SU-DHL-6 (cell line): ENCODE measurements at regions not wholly inside any gene's neighbourhood (a gene's known extent, or its start where the extent isn't known, plus 50 kb on each side); places are given as distances from the start of the nearest gene placed in this dataset.

Source experiments
- H2AFZ ChIP-seq: fragments of 200-600 bp; sonication (generic); 2 replicates; pipeline ENCODE4 v1.6.1; 2014; ENCODE audit warnings: low read depth, mild to moderate bottlenecking, moderate library complexity, mixed read lengths, antibody characterized with exemption, low read length; ENCODE audit not compliant: severe bottlenecking
- H3F3A ChIP-seq: fragments of 200-600 bp; shearing (Covaris generic); 2 replicates; pipeline ENCODE4 v1.6.0; 2016; ENCODE audit warnings: antibody characterized with exemption, mild to moderate bottlenecking; ENCODE audit not compliant: insufficient read depth
- H3K27ac ChIP-seq: fragments of 200-600 bp; sonication (generic); 2 replicates; pipeline ENCODE4 v1.5.1; 2016; ENCODE audit warnings: low read depth, mild to moderate bottlenecking, low read length, moderate library complexity, mixed read lengths
- H3K27me3 ChIP-seq: fragments of 200-600 bp; sonication (generic), shearing (Covaris generic); 2 replicates; pipeline ENCODE4 v1.6.0; 2014; ENCODE audit warnings: mild to moderate bottlenecking, low read length
- H3K36me3 ChIP-seq: fragments of 200-600 bp; sonication (generic); 2 replicates; pipeline ENCODE4 v1.6.1; 2014; ENCODE audit warnings: mild to moderate bottlenecking, low read length, mixed read lengths
- H3K4me2 ChIP-seq: fragments of 300-600, 200-600 bp; shearing (Covaris generic), sonication (generic); 2 replicates; pipeline ENCODE4 v1.6.0; 2014; ENCODE audit warnings: low read length, low read depth, mild to moderate bottlenecking; ENCODE audit not compliant: poor library complexity, severe bottlenecking
- H3K4me3 ChIP-seq: fragments of 200-600 bp; sonication (generic); 2 replicates; pipeline ENCODE4 v1.5.1; 2014; ENCODE audit warnings: antibody characterized with exemption, low read length, mild to moderate bottlenecking, mixed read lengths; ENCODE audit not compliant: insufficient read depth, poor library complexity, severe bottlenecking
- H3K79me2 ChIP-seq: fragments of 200-600 bp; sonication (generic); 2 replicates; pipeline ENCODE4 v1.6.1; 2014; ENCODE audit warnings: mild to moderate bottlenecking, low read length, moderate library complexity; ENCODE audit not compliant: insufficient read depth
- H3K9ac ChIP-seq: fragments of 200-600 bp; sonication (generic); 2 replicates; pipeline ENCODE4 v1.7.0; 2014; ENCODE audit warnings: mild to moderate bottlenecking, low read length
- H3K9me2 ChIP-seq: fragments of 200-600 bp; sonication (generic); replicated peaks from 2 replicates; pipeline ENCODE4 v1.6.1; 2014; ENCODE audit warnings: low read length; ENCODE audit not compliant: insufficient read depth
- H3K9me3 ChIP-seq: fragments of 200-600 bp; sonication (generic); 2 replicates; pipeline ENCODE4 v1.6.1; 2014; ENCODE audit warnings: low read length, mixed read lengths; ENCODE audit not compliant: insufficient read depth
- H4K20me1 ChIP-seq: fragments of 200-600 bp; sonication (generic); 2 replicates; pipeline ENCODE4 v1.6.1; 2014; ENCODE audit warnings: low read depth, mild to moderate bottlenecking, antibody characterized with exemption, low read length, moderate library complexity, mixed read lengths
- EZH2phosphoT487 ChIP-seq: fragments of 200-600 bp; sonication (generic), shearing (Covaris generic); conservative IDR thresholded peaks from 2 replicates; pipeline ENCODE4 v1.6.1; 2018; ENCODE audit warnings: mild to moderate bottlenecking, antibody characterized with exemption, low read length, moderate library complexity, mixed read lengths
- TF ChIP-seq, protein P1 (sequence below): fragments of 200-600 bp; sonication (generic); IDR thresholded peaks from one replicate; pipeline ENCODE4 v1.5.1; 2017; ENCODE audit warnings: antibody characterized with exemption, mild to moderate bottlenecking, low read length, moderate library complexity; ENCODE audit not compliant: insufficient read depth, poor library complexity, severe bottlenecking

DNA sequence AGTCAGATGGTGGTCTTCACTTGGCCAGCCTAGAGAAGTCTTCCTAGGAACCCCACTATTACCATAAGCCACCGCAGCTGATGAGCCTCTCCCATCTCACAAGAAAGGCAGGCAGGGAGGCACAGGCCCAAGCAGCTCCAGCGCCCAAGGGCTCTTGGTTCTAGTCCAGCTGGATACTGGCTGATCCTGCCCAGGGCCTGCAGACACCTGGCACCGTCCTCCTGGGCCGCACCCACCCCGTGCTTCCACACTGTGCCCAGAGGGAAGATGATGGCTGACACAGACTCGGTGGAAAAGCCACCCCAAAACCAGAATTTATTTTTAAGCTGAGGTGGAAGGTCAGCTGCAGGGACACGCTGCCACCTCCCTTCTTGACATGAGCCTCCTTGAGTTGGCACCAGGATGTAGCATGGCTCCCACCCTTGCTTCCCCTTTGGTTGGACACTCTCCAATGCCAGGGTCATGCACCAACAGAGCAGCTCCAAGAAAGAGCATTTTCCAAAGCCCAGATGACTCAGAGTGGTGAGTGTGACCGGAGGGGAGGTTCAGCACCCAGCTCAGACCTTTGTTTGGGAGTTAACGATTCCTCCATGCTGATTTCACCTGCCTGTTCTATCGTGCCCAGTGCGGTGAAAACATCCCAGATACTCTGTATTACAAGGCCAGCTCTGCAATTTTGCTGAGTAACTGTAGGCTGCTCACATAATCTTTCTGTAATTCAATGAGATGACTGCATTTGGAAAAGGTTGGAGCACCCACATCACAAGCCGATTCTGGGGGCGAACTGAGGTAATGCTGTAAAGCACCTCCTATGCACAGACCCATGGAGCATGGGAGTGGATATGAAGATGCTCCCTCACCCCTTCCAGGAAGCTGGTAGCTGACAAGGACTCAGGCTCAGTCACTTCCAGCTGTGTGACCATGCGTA is 63.1 kb upstream of the SLC2A1 start:
- TF ChIP-seq, protein P1, sequence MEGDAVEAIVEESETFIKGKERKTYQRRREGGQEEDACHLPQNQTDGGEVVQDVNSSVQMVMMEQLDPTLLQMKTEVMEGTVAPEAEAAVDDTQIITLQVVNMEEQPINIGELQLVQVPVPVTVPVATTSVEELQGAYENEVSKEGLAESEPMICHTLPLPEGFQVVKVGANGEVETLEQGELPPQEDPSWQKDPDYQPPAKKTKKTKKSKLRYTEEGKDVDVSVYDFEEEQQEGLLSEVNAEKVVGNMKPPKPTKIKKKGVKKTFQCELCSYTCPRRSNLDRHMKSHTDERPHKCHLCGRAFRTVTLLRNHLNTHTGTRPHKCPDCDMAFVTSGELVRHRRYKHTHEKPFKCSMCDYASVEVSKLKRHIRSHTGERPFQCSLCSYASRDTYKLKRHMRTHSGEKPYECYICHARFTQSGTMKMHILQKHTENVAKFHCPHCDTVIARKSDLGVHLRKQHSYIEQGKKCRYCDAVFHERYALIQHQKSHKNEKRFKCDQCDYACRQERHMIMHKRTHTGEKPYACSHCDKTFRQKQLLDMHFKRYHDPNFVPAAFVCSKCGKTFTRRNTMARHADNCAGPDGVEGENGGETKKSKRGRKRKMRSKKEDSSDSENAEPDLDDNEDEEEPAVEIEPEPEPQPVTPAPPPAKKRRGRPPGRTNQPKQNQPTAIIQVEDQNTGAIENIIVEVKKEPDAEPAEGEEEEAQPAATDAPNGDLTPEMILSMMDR = no peak
- TF ChIP-seq EZH2phosphoT487 = no peak
- Histone ChIP-seq H4K20me1 (no peaks in the 10 kb centered on the region), H3K9me2 (no peaks in the 10 kb centered on the region), H3K4me2 (no peak overlapping the region), H3K27me3 (no peaks in the 10 kb centered on the region), H3K9me3 (no peaks in the 10 kb centered on the region), H3K27ac (no peak overlapping the region), H3F3A (no peaks in the 10 kb centered on the region), H3K79me2 (no peaks in the 10 kb centered on the region), H3K4me3 (no peak overlapping the region), H3K36me3 (no peaks in the 10 kb centered on the region), H3K9ac (no peak overlapping the region), H2AFZ (no peak overlapping the region)

- Histone ChIP-seq H3K79me2 (no peaks in the 10 kb centered on the region), H3F3A (no peaks in the 10 kb centered on the region)
These were observed 60.6 kb upstream of the SLC2A1 start for GRCh38 chr1:43019226-43019625.

DNA sequence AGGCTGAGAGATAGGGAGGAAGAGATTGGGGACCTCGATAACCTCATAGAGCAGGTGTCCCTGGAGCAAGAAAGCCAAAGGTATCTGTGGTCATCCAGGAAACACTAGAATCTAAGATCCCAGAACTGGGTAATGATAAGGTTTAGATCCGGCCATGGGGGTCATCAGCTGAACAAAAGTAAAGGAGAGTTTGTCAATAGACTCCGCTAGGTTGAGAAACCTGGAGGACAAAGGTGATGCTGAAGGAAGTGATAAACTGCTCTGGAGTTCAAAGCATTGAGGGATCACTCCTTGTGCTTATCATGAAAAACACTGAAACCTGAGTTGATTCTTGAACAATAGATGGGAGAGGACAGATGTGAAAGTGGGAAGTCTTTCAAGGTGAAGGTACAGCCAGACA is 59.5 kb upstream of the SLC2A1 start:
- Histone ChIP-seq H3K4me2 (no peak overlapping the region), H3K79me2 (no peaks in the 10 kb centered on the region), H4K20me1 (no peaks in the 10 kb centered on the region), H3K27ac (no peak overlapping the region), H3K4me3 (no peak overlapping the region), H3K36me3 (no peaks in the 10 kb centered on the region), H3K9me3 (no peaks in the 10 kb centered on the region), H3K9me2 (no peaks in the 10 kb centered on the region), H3K27me3 (no peaks in the 10 kb centered on the region), H2AFZ (no peak overlapping the region), H3F3A (no peaks in the 10 kb centered on the region), H3K9ac (no peak overlapping the region)
- TF ChIP-seq EZH2phosphoT487 = no peak
- TF ChIP-seq, protein P1 = no peak

More at GRCh38 chr1:43019226-43019625, 60.6 kb upstream of the SLC2A1 start:
- no peak for TF ChIP-seq EZH2phosphoT487
- TF ChIP-seq, protein P1 = no peak
- H2AFZ ChIP-seq = no peak overlapping the region
- H3K36me3 ChIP-seq = no peaks in the 10 kb centered on the region
- no peak overlapping the region for H3K27ac ChIP-seq
- H3K9me3 ChIP-seq = no peaks in the 10 kb centered on the region
- no peak overlapping the region for H3K9ac ChIP-seq
- H3K27me3 ChIP-seq = no peaks in the 10 kb centered on the region
- H4K20me1 ChIP-seq = no peaks in the 10 kb centered on the region
- H3K4me3 ChIP-seq = no peak overlapping the region
- H3K4me2 ChIP-seq = no peak overlapping the region
- H3K9me2 ChIP-seq = no peaks in the 10 kb centered on the region
